Hepatocyte (in vitro differentiated cells): ENCODE measurements at regions not wholly inside any gene's neighbourhood (a gene's known extent, or its start where the extent isn't known, plus 50 kb on each side); places are given as distances from the start of the nearest gene placed in this dataset.

Experiments used
- DNase-seq: peaks from one replicate; pipeline ENCODE4 v3.0.0-alpha.2; 2016; ENCODE audit warnings: low spot score
- H2AFZ ChIP-seq: fragments of 200-600 bp; sonication (generic); 2 replicates; pipeline ENCODE4 v1.6.0; 2016; ENCODE audit warnings: antibody characterized with exemption, mild to moderate bottlenecking
- H3K27ac ChIP-seq: fragments of 200-600 bp; sonication (generic); 2 replicates; pipeline ENCODE4 v1.5.1; 2016; ENCODE audit warnings: mild to moderate bottlenecking
- H3K27me3 ChIP-seq: fragments of 200-600 bp; sonication (generic); 2 replicates; pipeline ENCODE4 v1.6.1; 2016
- H3K36me3 ChIP-seq: fragments of 200-600 bp; sonication (generic); replicated peaks from 2 replicates; pipeline ENCODE4 v1.5.1; 2016; ENCODE audit warnings: low read depth; ENCODE audit not compliant: insufficient read depth
- H3K4me1 ChIP-seq: fragments of 200-600 bp; sonication (generic); 2 replicates; pipeline ENCODE4 v1.5.1; 2016; ENCODE audit warnings: mild to moderate bottlenecking, moderate library complexity; ENCODE audit not compliant: insufficient read depth
- H3K4me2 ChIP-seq: fragments of 200-600 bp; sonication (generic); 2 replicates; pipeline ENCODE4 v1.6.0; 2016
- H3K4me3 ChIP-seq: fragments of 200-600 bp; sonication (generic); 2 replicates; pipeline ENCODE4 v1.5.1; 2016; ENCODE audit warnings: mild to moderate bottlenecking
- H3K79me2 ChIP-seq: fragments of 200-600 bp; sonication (generic); 2 replicates; pipeline ENCODE4 v1.6.0; 2017; ENCODE audit warnings: mild to moderate bottlenecking
- H3K9me2 ChIP-seq: fragments of 200-600 bp; sonication (generic); replicated peaks from 2 replicates; pipeline ENCODE4 v1.6.0; 2017; ENCODE audit warnings: mild to moderate bottlenecking; ENCODE audit not compliant: insufficient read depth
- H3K9me3 ChIP-seq: fragments of 200-600 bp; sonication (generic); 2 replicates; pipeline ENCODE4 v1.5.1; 2016; ENCODE audit warnings: low read depth, mild to moderate bottlenecking
- H4K20me1 ChIP-seq: fragments of 200-600 bp; sonication (generic); 2 replicates; pipeline ENCODE4 v1.6.0; 2016; ENCODE audit warnings: mild to moderate bottlenecking; ENCODE audit not compliant: insufficient read depth, poor library complexity, severe bottlenecking
- CTCF ChIP-seq: fragments of 200-600 bp; sonication (generic); IDR thresholded peaks from 2 replicates; pipeline ENCODE4 v1.5.1; 2016; ENCODE audit warnings: antibody characterized with exemption, mild to moderate bottlenecking; ENCODE audit not compliant: poor library complexity
- EZH2 ChIP-seq: fragments of 200-600 bp; sonication (generic); IDR thresholded peaks from 2 replicates; pipeline ENCODE4 v1.6.1; 2016; ENCODE audit warnings: antibody characterized with exemption, mild to moderate bottlenecking, borderline replicate concordance
- EZH2phosphoT487 ChIP-seq: fragments of 200-600 bp; sonication (generic); IDR thresholded peaks from one replicate; pipeline ENCODE4 v1.6.1; 2018; ENCODE audit warnings: antibody characterized with exemption, mild to moderate bottlenecking, low read depth, moderate library complexity; ENCODE audit not compliant: unreplicated experiment, severe bottlenecking
- WGBS: methylation state at CpG from one replicate; pipeline ENCODE4 v1.1.6; 2016; ENCODE audit warnings: low lambda C conversion rate; ENCODE audit errors: missing lambda C conversion rate; 5-methylcytosine and 5-hydroxymethylcytosine counted together

DNA sequence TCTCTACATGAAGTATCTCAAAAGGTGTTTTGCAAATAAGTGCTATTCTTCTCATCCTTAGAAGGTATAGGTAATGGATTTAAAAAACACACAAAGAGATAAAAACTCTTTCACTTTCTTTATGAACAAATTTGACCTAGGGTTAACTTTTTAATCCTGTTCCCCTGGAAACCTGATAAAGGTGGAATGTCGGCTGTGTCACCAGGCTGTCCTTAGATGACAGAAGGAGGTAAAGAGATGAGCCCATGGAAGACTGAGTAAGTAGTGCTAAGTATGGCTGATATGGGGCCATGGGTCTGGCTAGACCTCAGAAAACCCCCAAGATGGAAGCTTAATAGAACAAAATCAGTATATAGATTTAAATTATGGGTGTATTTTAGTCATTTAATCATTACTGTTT lies 153.8 kb upstream of the LSM14A start:
- Histone ChIP-seq H3K9me2 (no peaks in the 10 kb centered on the region), H3K79me2 (no peaks in the 10 kb centered on the region), H3K27ac (no peak overlapping the region), H3K4me3 (no peak overlapping the region), H3K27me3 (peaks cover 24% of the 10 kb centered on the region), H4K20me1 (no peaks in the 10 kb centered on the region), H3K4me1 (no peaks in the 10 kb centered on the region), H3K9me3 (no peaks in the 10 kb centered on the region), H2AFZ (no peak overlapping the region), H3K4me2 (no peak overlapping the region), H3K36me3 (no peaks in the 10 kb centered on the region)
- 38% methylated on average over 1 of the region's 1 CpG for WGBS
- DNase-seq, result no peak
- no peak for TF ChIP-seq EZH2phosphoT487

- no peak overlapping the region for H3K4me2 ChIP-seq
- no peak overlapping the region for H2AFZ ChIP-seq
- no peak overlapping the region for H3K4me3 ChIP-seq
- H3K79me2 ChIP-seq, result no peaks in the 10 kb centered on the region
- DNase-seq, result no peak
- peaks cover 5% of the 10 kb centered on the region for H3K27me3 ChIP-seq
- H3K9me3 ChIP-seq, result no peaks in the 10 kb centered on the region
- TF ChIP-seq EZH2 (no peak), CTCF (no peak), EZH2phosphoT487 (no peak)
- no peaks in the 10 kb centered on the region for H3K36me3 ChIP-seq
- H3K4me1 ChIP-seq, result no peaks in the 10 kb centered on the region
- no peak overlapping the region for H3K27ac ChIP-seq
- H3K9me2 ChIP-seq, result no peaks in the 10 kb centered on the region
- 92% methylated on average over 5 of the region's 5 CpGs for WGBS
- no peaks in the 10 kb centered on the region for H4K20me1 ChIP-seq
Observed at GRCh38 chr19:34023381-34023780, 148.9 kb upstream of the LSM14A start.

DNA sequence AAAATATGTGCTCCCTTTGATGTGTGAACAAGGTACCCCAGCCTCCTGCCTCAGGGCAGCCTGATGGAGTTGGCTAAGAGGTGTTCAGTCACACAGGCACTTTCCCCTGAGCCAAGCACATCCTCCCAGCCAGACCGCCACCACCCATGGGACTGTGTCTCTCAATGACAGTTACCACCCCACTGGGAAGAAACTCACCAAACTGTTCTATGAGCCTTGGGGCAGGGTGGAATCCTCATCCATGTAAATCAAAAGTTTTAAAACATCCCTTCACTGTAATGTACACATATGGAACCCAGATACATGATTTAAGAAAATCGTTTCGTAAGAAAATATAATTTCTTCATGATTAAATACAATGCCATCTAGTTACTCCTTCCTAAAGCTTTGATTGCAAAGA lies 138.4 kb upstream of the LSM14A start:
- Histone ChIP-seq H3K9me2 (no peaks in the 10 kb centered on the region), H2AFZ (no peak overlapping the region), H3K79me2 (no peaks in the 10 kb centered on the region), H4K20me1 (no peaks in the 10 kb centered on the region), H3K36me3 (no peaks in the 10 kb centered on the region), H3K27ac (no peak overlapping the region), H3K9me3 (no peaks in the 10 kb centered on the region), H3K4me1 (no peaks in the 10 kb centered on the region), H3K27me3 (no peaks in the 10 kb centered on the region), H3K4me3 (no peak overlapping the region), H3K4me2 (no peak overlapping the region)
- WGBS, result 92% methylated on average over 3 of the region's 3 CpGs
- DNase-seq, result no peak
- no peak for TF ChIP-seq CTCF
- TF ChIP-seq EZH2, result no peak
- TF ChIP-seq EZH2phosphoT487, result no peak

- Histone ChIP-seq H3K4me1 (no peaks in the 10 kb centered on the region), H3K79me2 (no peaks in the 10 kb centered on the region), H3K27me3 (no peaks in the 10 kb centered on the region), H3K9me3 (no peaks in the 10 kb centered on the region), H3K36me3 (no peaks in the 10 kb centered on the region), H3K9me2 (no peaks in the 10 kb centered on the region), H3K27ac (no peak overlapping the region), H4K20me1 (no peaks in the 10 kb centered on the region), H3K4me3 (no peak overlapping the region), H3K4me2 (no peak overlapping the region), H2AFZ (no peak overlapping the region)
- no peak for DNase-seq
- no peak for TF ChIP-seq CTCF
- TF ChIP-seq EZH2, result no peak
- no peak for TF ChIP-seq EZH2phosphoT487
- 80% methylated on average over 2 of the region's 2 CpGs for WGBS
Observed at GRCh38 chr19:34034318-34034846, 137.9 kb upstream of the LSM14A start.
